ENCODE measurements at regions not wholly inside any gene's neighbourhood (a gene's known extent, or its start where the extent isn't known, plus 50 kb on each side); places are given as distances from the start of the nearest gene placed in this dataset.

GRCh38 chr2:203813684-203814083 lies 53.9 kb upstream of the CTLA4 start:
- no peak for DNase-seq

- peak; percentile 81 for DNase-seq
Observed at GRCh38 chr2:203814661-203815540, 52.7 kb upstream of the CTLA4 start.

GRCh38 chr2:203815541-203815898 lies 52.1 kb upstream of the CTLA4 start:
- DNase-seq: no peak

GRCh38 chr2:203817147-203817546 lies 50.4 kb upstream of the CTLA4 start:
- no peak for DNase-seq
